Natural killer cell treated with Interleukin-12 subunit alpha and Interleukin-12 subunit beta and Interleukin-15 and Interleukin-18, amount 100 ng/mL, for 72 hours (primary cell): ENCODE measurements at regions not wholly inside any gene's neighbourhood (a gene's known extent, or its start where the extent isn't known, plus 50 kb on each side); places are given as distances from the start of the nearest gene placed in this dataset.
"Not testable (repeated sequence)": the region's sequence is repeated elsewhere in the genome, so short reads cannot be mapped to it uniquely, and the experiment has no call there.

Experiments
- ATAC-seq, 2 donors: fragments of 150-1000 bp; cut with Tn5 transposase in 1 of 2; sonication (Bioruptor Pico), chemical (Tn5 transposase) in 1 of 2; 2 replicates each; pipeline ENCODE4 v1.10.0; 2021
- DNase-seq: peaks from one replicate; pipeline ENCODE4 v3.0.0; 2022; ENCODE audit warnings: low spot score
- H3K27ac Mint-ChIP-seq, 2 donors: 1 replicate in 1 of 2; 2 replicates in 1 of 2; pipeline ENCODE4 v1.8.0; 2022; ENCODE audit warnings: mixed read lengths in 2 of 2, mild to moderate bottlenecking in 1 of 2, moderate library complexity in 1 of 2
- H3K27me3 Mint-ChIP-seq, 2 donors: 1 replicate in 1 of 2; 2 replicates in 1 of 2; pipeline ENCODE4 v1.8.0; 2022; ENCODE audit warnings: mixed read lengths in 2 of 2
- H3K36me3 Mint-ChIP-seq: one replicate; pipeline ENCODE4 v1.8.0; 2022; ENCODE audit warnings: mixed read lengths
- H3K4me1 Mint-ChIP-seq, 2 donors: 1 replicate in 1 of 2; 2 replicates in 1 of 2; pipeline ENCODE4 v1.8.0; 2022; ENCODE audit warnings: low read depth in 2 of 2, mixed read lengths in 2 of 2, mild to moderate bottlenecking in 1 of 2
- H3K4me3 Mint-ChIP-seq: one replicate; pipeline ENCODE4 v1.8.0; 2022; ENCODE audit warnings: mixed read lengths
- H3K9me3 Mint-ChIP-seq: 2 replicates; pipeline ENCODE4 v1.8.0; 2022; ENCODE audit warnings: mixed read lengths

DNA sequence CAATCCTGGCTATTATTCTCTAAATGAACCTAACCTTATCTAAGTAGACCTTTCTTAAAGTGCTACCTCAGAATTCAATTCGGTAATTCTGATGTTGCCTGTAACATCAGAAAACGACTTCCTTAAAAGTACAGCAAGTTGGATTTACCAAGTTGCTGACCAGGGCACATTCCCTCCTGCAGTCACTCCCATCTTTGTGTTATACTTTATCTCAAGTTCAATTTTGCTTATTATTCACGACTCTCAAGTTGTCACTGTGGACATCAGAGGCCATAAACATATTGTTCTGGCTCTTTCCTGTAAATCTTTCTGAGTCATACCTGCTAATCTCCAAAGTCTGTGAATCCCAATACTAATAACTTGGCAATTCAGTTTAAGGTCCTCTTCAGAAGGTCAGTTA lies 64.6 kb upstream of the ZSCAN2 start:
- H3K27ac Mint-ChIP-seq, H3K9me3 Mint-ChIP-seq, DNase-seq, H3K4me1 Mint-ChIP-seq, H3K4me3 Mint-ChIP-seq, H3K36me3 Mint-ChIP-seq, H3K27me3 Mint-ChIP-seq, ATAC-seq: not testable (repeated sequence)

DNA sequence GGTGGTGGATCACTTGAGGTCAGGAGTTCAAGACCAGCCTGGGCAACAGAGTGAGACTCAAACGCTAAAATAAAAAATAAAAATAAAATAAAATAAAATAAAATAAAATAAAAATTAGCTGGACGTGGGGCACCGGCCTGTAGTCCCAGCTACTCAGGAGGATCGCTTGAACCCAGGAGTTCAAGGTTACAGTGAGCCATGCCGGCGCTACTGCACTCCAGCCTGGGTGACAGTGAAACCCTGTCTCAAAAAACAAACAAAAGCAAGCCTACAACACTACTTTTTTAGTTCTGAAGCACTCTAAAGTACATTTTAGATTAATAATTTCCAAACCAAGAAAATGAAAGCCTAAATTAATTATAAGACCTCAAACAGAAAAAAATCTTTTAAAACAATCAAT lies 56.2 kb upstream of the ZSCAN2 start:
- H3K4me3 Mint-ChIP-seq, ATAC-seq, DNase-seq, H3K27me3 Mint-ChIP-seq, H3K27ac Mint-ChIP-seq, H3K9me3 Mint-ChIP-seq, H3K36me3 Mint-ChIP-seq: not testable (repeated sequence)
- H3K4me1 Mint-ChIP-seq, result peaks cover 9 to 14% of the 10 kb centered on the region in 2 donors

DNA sequence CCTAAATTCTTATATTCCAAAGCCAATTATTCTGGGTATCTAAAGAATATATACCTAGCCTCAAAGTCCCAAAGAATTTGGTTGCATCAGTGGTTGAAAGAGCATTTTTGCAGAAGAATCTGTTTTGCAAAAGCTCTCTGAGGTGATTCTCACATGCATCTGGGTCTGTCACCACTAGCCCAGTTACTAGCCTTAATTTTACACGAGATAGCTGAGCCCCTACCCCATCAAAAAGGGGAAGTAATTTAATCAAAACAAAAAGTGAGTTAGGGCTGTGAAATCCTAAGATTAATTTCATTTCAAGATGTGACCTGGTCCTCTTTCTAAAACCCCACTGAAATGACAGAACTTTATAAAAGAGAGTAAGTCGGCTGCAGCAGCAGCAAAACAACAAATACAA lies 53.7 kb upstream of the ZSCAN2 start:
- H3K4me3 Mint-ChIP-seq, H3K9me3 Mint-ChIP-seq, DNase-seq, H3K27me3 Mint-ChIP-seq, H3K36me3 Mint-ChIP-seq, H3K27ac Mint-ChIP-seq, ATAC-seq: not testable (repeated sequence)
- H3K4me1 Mint-ChIP-seq, result peaks cover 9 to 14% of the 10 kb centered on the region in 2 donors

GRCh38 chr15:84550503-84550902 lies 50.3 kb upstream of the ZSCAN2 start:
- not testable (repeated sequence) for DNase-seq, H3K9me3 Mint-ChIP-seq, ATAC-seq, H3K27me3 Mint-ChIP-seq, H3K27ac Mint-ChIP-seq, H3K36me3 Mint-ChIP-seq, H3K4me3 Mint-ChIP-seq
- H3K4me1 Mint-ChIP-seq, result peaks cover 9 to 14% of the 10 kb centered on the region in 2 donors
